ENCODE measurements at regions not wholly inside any gene's neighbourhood (a gene's known extent, or its start where the extent isn't known, plus 50 kb on each side); places are given as distances from the start of the nearest gene placed in this dataset.

- TF ChIP-seq, protein P1, sequence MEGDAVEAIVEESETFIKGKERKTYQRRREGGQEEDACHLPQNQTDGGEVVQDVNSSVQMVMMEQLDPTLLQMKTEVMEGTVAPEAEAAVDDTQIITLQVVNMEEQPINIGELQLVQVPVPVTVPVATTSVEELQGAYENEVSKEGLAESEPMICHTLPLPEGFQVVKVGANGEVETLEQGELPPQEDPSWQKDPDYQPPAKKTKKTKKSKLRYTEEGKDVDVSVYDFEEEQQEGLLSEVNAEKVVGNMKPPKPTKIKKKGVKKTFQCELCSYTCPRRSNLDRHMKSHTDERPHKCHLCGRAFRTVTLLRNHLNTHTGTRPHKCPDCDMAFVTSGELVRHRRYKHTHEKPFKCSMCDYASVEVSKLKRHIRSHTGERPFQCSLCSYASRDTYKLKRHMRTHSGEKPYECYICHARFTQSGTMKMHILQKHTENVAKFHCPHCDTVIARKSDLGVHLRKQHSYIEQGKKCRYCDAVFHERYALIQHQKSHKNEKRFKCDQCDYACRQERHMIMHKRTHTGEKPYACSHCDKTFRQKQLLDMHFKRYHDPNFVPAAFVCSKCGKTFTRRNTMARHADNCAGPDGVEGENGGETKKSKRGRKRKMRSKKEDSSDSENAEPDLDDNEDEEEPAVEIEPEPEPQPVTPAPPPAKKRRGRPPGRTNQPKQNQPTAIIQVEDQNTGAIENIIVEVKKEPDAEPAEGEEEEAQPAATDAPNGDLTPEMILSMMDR (IDR thresholded peaks at IDR 0.05), result no peak
- no peak for TF ChIP-seq POLR2A (IDR thresholded peaks at IDR 0.05)
- no peak for TF ChIP-seq EP300 (IDR thresholded peaks at IDR 0.05)
These were observed 384.6 kb upstream of the IGFBP7 start for GRCh38 chr4:57494821-57495220.
